ENCODE measurements at regions not wholly inside any gene's neighbourhood (a gene's known extent, or its start where the extent isn't known, plus 50 kb on each side); places are given as distances from the start of the nearest gene placed in this dataset.
"Not testable (repeated sequence)": the region's sequence is repeated elsewhere in the genome, so short reads cannot be mapped to it uniquely, and the experiment has no call there.

GRCh38 chr5:85304524-85304923, 919.8 kb upstream of the EDIL3 start:
- no peaks in the 10 kb centered on the region for H3K36me3 ChIP-seq (ENCODE audit: insufficient read depth, low read depth, low read length)
- H3K27me3 ChIP-seq (ENCODE audit: insufficient read depth, low read length): no peaks in the 10 kb centered on the region
- H3K9me3 ChIP-seq (ENCODE audit: insufficient read depth, low read depth, low read length): no peaks in the 10 kb centered on the region
- H3K4me1 ChIP-seq (ENCODE audit: insufficient read depth, low read length): no peaks in the 10 kb centered on the region
- no peak overlapping the region for H3K4me3 ChIP-seq (ENCODE audit: low read length)
- no peak overlapping the region for H3K9ac ChIP-seq (ENCODE audit: low read depth, low read length)
- no peak overlapping the region for H3K27ac ChIP-seq (ENCODE audit: low read length)

GRCh38 chr5:85305766-85306165, 921.1 kb upstream of the EDIL3 start:
- H3K4me1 ChIP-seq (ENCODE audit: insufficient read depth, low read length): no peaks in the 10 kb centered on the region
- no peak overlapping the region for H3K9ac ChIP-seq (ENCODE audit: low read depth, low read length)
- H3K27ac ChIP-seq (ENCODE audit: low read length): no peak overlapping the region
- no peak overlapping the region for H3K4me3 ChIP-seq (ENCODE audit: low read length)
- no peaks in the 10 kb centered on the region for H3K27me3 ChIP-seq (ENCODE audit: insufficient read depth, low read length)
- no peaks in the 10 kb centered on the region for H3K9me3 ChIP-seq (ENCODE audit: insufficient read depth, low read depth, low read length)
- H3K36me3 ChIP-seq (ENCODE audit: insufficient read depth, low read depth, low read length): no peaks in the 10 kb centered on the region

GRCh38 chr5:85311536-85311935, 926.9 kb upstream of the EDIL3 start:
- Histone ChIP-seq H3K36me3 (ENCODE audit: insufficient read depth, low read depth, low read length) (no peaks in the 10 kb centered on the region), H3K9ac (ENCODE audit: low read depth, low read length) (no peak overlapping the region), H3K9me3 (ENCODE audit: insufficient read depth, low read depth, low read length) (no peaks in the 10 kb centered on the region), H3K27me3 (ENCODE audit: insufficient read depth, low read length) (no peaks in the 10 kb centered on the region), H3K27ac (ENCODE audit: low read length) (no peak overlapping the region), H3K4me1 (ENCODE audit: insufficient read depth, low read length) (no peaks in the 10 kb centered on the region), H3K4me3 (ENCODE audit: low read length) (no peak overlapping the region)

- no peaks in the 10 kb centered on the region for H3K4me1 ChIP-seq (ENCODE audit: insufficient read depth, low read length)
- H3K27ac ChIP-seq (ENCODE audit: low read length): no peak overlapping the region
- H3K4me3 ChIP-seq (ENCODE audit: low read length): no peak overlapping the region
- no peak overlapping the region for H3K9ac ChIP-seq (ENCODE audit: low read depth, low read length)
- no peaks in the 10 kb centered on the region for H3K36me3 ChIP-seq (ENCODE audit: insufficient read depth, low read depth, low read length)
- H3K9me3 ChIP-seq (ENCODE audit: insufficient read depth, low read depth, low read length): no peaks in the 10 kb centered on the region
- no peaks in the 10 kb centered on the region for H3K27me3 ChIP-seq (ENCODE audit: insufficient read depth, low read length)
Observed at GRCh38 chr5:85320495-85320894, 935.8 kb upstream of the EDIL3 start.

- no peaks in the 10 kb centered on the region for H3K9me3 ChIP-seq (ENCODE audit: insufficient read depth, low read depth, low read length)
Observed at GRCh38 chr5:85333276-85333675, 948.6 kb upstream of the EDIL3 start.

GRCh38 chr5:85337435-85337834, 952.8 kb upstream of the EDIL3 start:
- Histone ChIP-seq H3K4me3 (ENCODE audit: low read length) (no peak overlapping the region), H3K9ac (ENCODE audit: low read depth, low read length) (no peak overlapping the region), H3K9me3 (ENCODE audit: insufficient read depth, low read depth, low read length) (no peaks in the 10 kb centered on the region), H3K4me1 (ENCODE audit: insufficient read depth, low read length) (no peaks in the 10 kb centered on the region), H3K27me3 (ENCODE audit: insufficient read depth, low read length) (no peaks in the 10 kb centered on the region), H3K27ac (ENCODE audit: low read length) (no peak overlapping the region), H3K36me3 (ENCODE audit: insufficient read depth, low read depth, low read length) (no peaks in the 10 kb centered on the region)

More at GRCh38 chr5:85333276-85333675, 948.6 kb upstream of the EDIL3 start:
- no peak overlapping the region for H3K4me3 ChIP-seq (ENCODE audit: low read length)
- H3K9ac ChIP-seq (ENCODE audit: low read depth, low read length): no peak overlapping the region
- H3K36me3 ChIP-seq (ENCODE audit: insufficient read depth, low read depth, low read length): no peaks in the 10 kb centered on the region
- no peaks in the 10 kb centered on the region for H3K27me3 ChIP-seq (ENCODE audit: insufficient read depth, low read length)
- no peak overlapping the region for H3K27ac ChIP-seq (ENCODE audit: low read length)
- H3K4me1 ChIP-seq (ENCODE audit: insufficient read depth, low read length): no peaks in the 10 kb centered on the region

- H3K27me3 ChIP-seq (ENCODE audit: insufficient read depth, low read length): no peaks in the 10 kb centered on the region
- no peaks in the 10 kb centered on the region for H3K36me3 ChIP-seq (ENCODE audit: insufficient read depth, low read depth, low read length)
- H3K9me3 ChIP-seq (ENCODE audit: insufficient read depth, low read depth, low read length): no peaks in the 10 kb centered on the region
- no peak overlapping the region for H3K4me3 ChIP-seq (ENCODE audit: low read length)
- no peaks in the 10 kb centered on the region for H3K4me1 ChIP-seq (ENCODE audit: insufficient read depth, low read length)
- no peak overlapping the region for H3K9ac ChIP-seq (ENCODE audit: low read depth, low read length)
- H3K27ac ChIP-seq (ENCODE audit: low read length): no peak overlapping the region
Observed at GRCh38 chr5:85340790-85341189, 956.1 kb upstream of the EDIL3 start.

- H3K27me3 ChIP-seq (ENCODE audit: insufficient read depth, low read length): no peaks in the 10 kb centered on the region
- H3K9ac ChIP-seq (ENCODE audit: low read depth, low read length): no peak overlapping the region
- H3K27ac ChIP-seq (ENCODE audit: low read length): no peak overlapping the region
- H3K4me1 ChIP-seq (ENCODE audit: insufficient read depth, low read length): no peaks in the 10 kb centered on the region
- H3K4me3 ChIP-seq (ENCODE audit: low read length): no peak overlapping the region
- H3K9me3 ChIP-seq (ENCODE audit: insufficient read depth, low read depth, low read length): no peaks in the 10 kb centered on the region
- no peaks in the 10 kb centered on the region for H3K36me3 ChIP-seq (ENCODE audit: insufficient read depth, low read depth, low read length)
Observed at GRCh38 chr5:85345818-85346217, 961.1 kb upstream of the EDIL3 start.

GRCh38 chr5:85357309-85357708, 972.6 kb upstream of the EDIL3 start:
- H3K9me3 ChIP-seq (ENCODE audit: insufficient read depth, low read depth, low read length): no peaks in the 10 kb centered on the region
- H3K4me3 ChIP-seq (ENCODE audit: low read length): no peak overlapping the region
- no peaks in the 10 kb centered on the region for H3K27me3 ChIP-seq (ENCODE audit: insufficient read depth, low read length)
- no peaks in the 10 kb centered on the region for H3K4me1 ChIP-seq (ENCODE audit: insufficient read depth, low read length)
- no peak overlapping the region for H3K9ac ChIP-seq (ENCODE audit: low read depth, low read length)
- H3K27ac ChIP-seq (ENCODE audit: low read length): no peak overlapping the region
- H3K36me3 ChIP-seq (ENCODE audit: insufficient read depth, low read depth, low read length): no peaks in the 10 kb centered on the region

GRCh38 chr5:85375525-85375924, 990.8 kb upstream of the EDIL3 start:
- no peak overlapping the region for H3K4me3 ChIP-seq (ENCODE audit: low read length)
- no peak overlapping the region for H3K9ac ChIP-seq (ENCODE audit: low read depth, low read length)
- no peaks in the 10 kb centered on the region for H3K9me3 ChIP-seq (ENCODE audit: insufficient read depth, low read depth, low read length)
- H3K4me1 ChIP-seq (ENCODE audit: insufficient read depth, low read length): no peaks in the 10 kb centered on the region
- H3K27ac ChIP-seq (ENCODE audit: low read length): no peak overlapping the region
- H3K36me3 ChIP-seq (ENCODE audit: insufficient read depth, low read depth, low read length): no peaks in the 10 kb centered on the region
- H3K27me3 ChIP-seq (ENCODE audit: insufficient read depth, low read length): no peaks in the 10 kb centered on the region

- Histone ChIP-seq H3K4me3 (ENCODE audit: low read length) (no peak overlapping the region), H3K9me3 (ENCODE audit: insufficient read depth, low read depth, low read length) (no peaks in the 10 kb centered on the region), H3K27ac (ENCODE audit: low read length) (no peak overlapping the region), H3K9ac (ENCODE audit: low read depth, low read length) (no peak overlapping the region), H3K4me1 (ENCODE audit: insufficient read depth, low read length) (no peaks in the 10 kb centered on the region), H3K27me3 (ENCODE audit: insufficient read depth, low read length) (no peaks in the 10 kb centered on the region), H3K36me3 (ENCODE audit: insufficient read depth, low read depth, low read length) (no peaks in the 10 kb centered on the region)
Observed at GRCh38 chr5:85388770-85389169, 1004.1 kb upstream of the EDIL3 start.

- not testable (repeated sequence) for H3K27ac ChIP-seq (ENCODE audit: low read length); H3K4me1 ChIP-seq (ENCODE audit: insufficient read depth, low read length); H3K36me3 ChIP-seq (ENCODE audit: insufficient read depth, low read depth, low read length); H3K27me3 ChIP-seq (ENCODE audit: insufficient read depth, low read length); H3K9me3 ChIP-seq (ENCODE audit: insufficient read depth, low read depth, low read length); H3K4me3 ChIP-seq (ENCODE audit: low read length); H3K9ac ChIP-seq (ENCODE audit: low read depth, low read length)
Observed at GRCh38 chr5:85392309-85392708, 1007.6 kb upstream of the EDIL3 start.

GRCh38 chr5:85395526-85395925, 1010.8 kb upstream of the EDIL3 start:
- no peaks in the 10 kb centered on the region for H3K4me1 ChIP-seq (ENCODE audit: insufficient read depth, low read length)
- no peak overlapping the region for H3K9ac ChIP-seq (ENCODE audit: low read depth, low read length)
- no peaks in the 10 kb centered on the region for H3K36me3 ChIP-seq (ENCODE audit: insufficient read depth, low read depth, low read length)
- H3K4me3 ChIP-seq (ENCODE audit: low read length): no peak overlapping the region
- no peaks in the 10 kb centered on the region for H3K27me3 ChIP-seq (ENCODE audit: insufficient read depth, low read length)
- no peak overlapping the region for H3K27ac ChIP-seq (ENCODE audit: low read length)
- H3K9me3 ChIP-seq (ENCODE audit: insufficient read depth, low read depth, low read length): no peaks in the 10 kb centered on the region
